H1 (cell line): ENCODE measurements at regions not wholly inside any gene's neighbourhood (a gene's known extent, or its start where the extent isn't known, plus 50 kb on each side); places are given as distances from the start of the nearest gene placed in this dataset.

Source experiments
- CTCF ChIA-PET: fragments of 300-600 bp; sonication (Branson Sonifier 250); formaldehyde crosslinking; loops from one replicate; lab custom pipeline; 2021; ENCODE audit not compliant: partially characterized antibody; lab: Charles Lee
- POLR2A ChIA-PET: fragments of 300-600 bp; sonication (Branson Sonifier 250); formaldehyde crosslinking; loops from one replicate; lab custom pipeline; 2021; ENCODE audit warnings: inconsistent platforms; ENCODE audit not compliant: partially characterized antibody; lab: Charles Lee
- DNase-seq, 2 experiments: peaks; one replicate each; pipeline versions ENCODE4 v3.0.0 to v3.0.0-alpha.2; 2010 to 2022; ENCODE audit warnings: low spot score in 2 of 2, low read depth in 1 of 2, mixed read lengths in 1 of 2
- FAIRE-seq: peaks from 2 replicates; lab custom pipeline; 2011; peaks lifted over from hg19 to GRCh38; lab: Jason Lieb, UNC
- H2AFZ ChIP-seq: 2 replicates; pipeline ENCODE4 v1.8.1; 2012; ENCODE audit warnings: low read length, inconsistent platforms
- H2AK5ac ChIP-seq: 2 replicates; pipeline ENCODE4 v1.6.1; 2013; ENCODE audit warnings: low read depth, low read length
- H2BK120ac ChIP-seq: replicated peaks from 2 replicates; pipeline ENCODE3; 2013; ENCODE audit warnings: low read depth, low read length, inconsistent platforms
- H2BK12ac ChIP-seq: 2 replicates; pipeline ENCODE4 v1.6.1; 2013; ENCODE audit warnings: low read depth, low read length
- H2BK15ac ChIP-seq: 2 replicates; pipeline ENCODE4 v1.6.1; 2013; ENCODE audit warnings: low read length
- H2BK20ac ChIP-seq: 2 replicates; pipeline ENCODE4 v1.6.1; 2013; ENCODE audit warnings: low read length
- H2BK5ac ChIP-seq: 2 replicates; pipeline ENCODE4 v1.6.1; 2013; ENCODE audit warnings: low read depth, low read length
- H3K14ac ChIP-seq: 2 replicates; pipeline ENCODE4 v1.6.1; 2013; ENCODE audit warnings: inconsistent platforms; ENCODE audit not compliant: insufficient read length
- H3K18ac ChIP-seq: 2 replicates; pipeline ENCODE4 v1.6.1; 2013; ENCODE audit warnings: low read length; ENCODE audit errors: extremely low read depth
- H3K23ac ChIP-seq: 2 replicates; pipeline ENCODE4 v1.6.1; 2013; ENCODE audit warnings: inconsistent platforms; ENCODE audit not compliant: insufficient read length
- H3K23me2 ChIP-seq: 2 replicates; pipeline ENCODE4 v1.6.1; 2013; ENCODE audit warnings: low read depth, low read length
- H3K27ac ChIP-seq: 2 replicates; pipeline ENCODE4 v1.6.1; 2011; ENCODE audit warnings: low read depth, low read length, inconsistent platforms
- H3K27me3 ChIP-seq, 4 experiments: replicated peaks in 1 of 4; 1 replicate in 1 of 4; 2 replicates in 3 of 4; pipeline versions ENCODE4 v1.6.1 to v1.8.1; 2011 to 2013; ENCODE audit warnings: low read length in 3 of 4, mild to moderate bottlenecking in 3 of 4, inconsistent platforms in 2 of 4, mixed read lengths in 2 of 4, moderate library complexity in 1 of 4; ENCODE audit not compliant: control insufficient read depth in 3 of 4, insufficient read depth in 3 of 4; ENCODE audit errors: extremely low read depth in 1 of 4
- H3K36me3 ChIP-seq, 4 experiments: 2 replicates each; pipeline versions ENCODE4 v1.6.1 to v1.8.1; 2011 to 2013; ENCODE audit warnings: mild to moderate bottlenecking in 4 of 4, low read length in 3 of 4, moderate library complexity in 2 of 4, control low read depth in 1 of 4, inconsistent platforms in 1 of 4; ENCODE audit not compliant: insufficient read depth in 4 of 4, control insufficient read depth in 2 of 4
- H3K4ac ChIP-seq: replicated peaks from 2 replicates; pipeline ENCODE3; 2013; ENCODE audit warnings: low read length, low read depth, mixed read lengths, inconsistent platforms; ENCODE audit not compliant: insufficient read length
- H3K4me1 ChIP-seq, 4 experiments: replicated peaks in 1 of 4; 1 replicate in 1 of 4; 2 replicates in 3 of 4; pipeline versions ENCODE4 v1.6.1 to v1.8.1; 2011 to 2013; ENCODE audit warnings: low read length in 3 of 4, inconsistent platforms in 2 of 4, mixed read lengths in 1 of 4; ENCODE audit not compliant: insufficient read depth in 4 of 4, control insufficient read depth in 3 of 4
- H3K4me2 ChIP-seq, 2 experiments: 2 replicates each; pipeline versions ENCODE4 v1.6.1 to v1.8.1; 2011 to 2013; ENCODE audit warnings: low read depth in 2 of 2, low read length in 2 of 2, control low read depth in 1 of 2, inconsistent platforms in 1 of 2, mild to moderate bottlenecking in 1 of 2; ENCODE audit not compliant: insufficient read depth in 1 of 2
- H3K4me3 ChIP-seq, 4 experiments: fragments of 200-600, 300-600 bp in 1 of 4; sonication (generic), shearing (Covaris generic), sonication (Bioruptor Twin) in 1 of 4; 2 replicates each; pipeline versions ENCODE4 v1.5.1 to v1.8.1; 2011 to 2016; ENCODE audit warnings: low read length in 4 of 4, low read depth in 3 of 4, control low read depth in 2 of 4, inconsistent platforms in 2 of 4, mild to moderate bottlenecking in 2 of 4, mixed read lengths in 1 of 4, moderate library complexity in 1 of 4; ENCODE audit not compliant: insufficient read depth in 2 of 4; ENCODE audit errors: extremely low read depth in 1 of 4
- H3K56ac ChIP-seq: replicated peaks from 2 replicates; pipeline ENCODE3; 2013; ENCODE audit warnings: low read depth, mild to moderate bottlenecking, mixed read lengths, low read length, inconsistent platforms; ENCODE audit not compliant: insufficient read length
- H3K79me1 ChIP-seq: 2 replicates; pipeline ENCODE4 v1.6.1; 2013; ENCODE audit warnings: low read depth, low read length, control low read depth
- H3K79me2 ChIP-seq, 2 experiments: 2 replicates each; pipeline versions ENCODE4 v1.6.1 to v1.8.1; 2012 to 2013; ENCODE audit warnings: low read length in 2 of 2, mild to moderate bottlenecking in 2 of 2, inconsistent platforms in 1 of 2; ENCODE audit not compliant: insufficient read depth in 2 of 2, control insufficient read depth in 1 of 2
- H3K9ac ChIP-seq, 4 experiments: replicated peaks in 1 of 4; 1 replicate in 1 of 4; 2 replicates in 3 of 4; pipeline versions ENCODE4 v1.6.1 to v1.8.1; 2011 to 2013; ENCODE audit warnings: low read depth in 3 of 4, low read length in 3 of 4, control low read depth in 2 of 4, mild to moderate bottlenecking in 2 of 4, moderate library complexity in 2 of 4, inconsistent platforms in 1 of 4; ENCODE audit errors: extremely low read depth in 1 of 4
- H3K9me3 ChIP-seq, 2 experiments: 2 replicates each; pipeline versions ENCODE4 v1.6.1 to v1.8.1; 2012 to 2013; ENCODE audit warnings: mild to moderate bottlenecking in 2 of 2, moderate library complexity in 2 of 2, control low read depth in 1 of 2, inconsistent platforms in 1 of 2, low read depth in 1 of 2, low read length in 1 of 2, mixed read lengths in 1 of 2; ENCODE audit not compliant: insufficient read depth in 2 of 2
- H4K20me1 ChIP-seq, 2 experiments: replicated peaks in 1 of 2; 2 replicates each; pipeline versions ENCODE3 to v1.8.1; 2011 to 2013; ENCODE audit warnings: inconsistent platforms in 2 of 2, low read length in 2 of 2, mild to moderate bottlenecking in 1 of 2; ENCODE audit not compliant: insufficient read depth in 2 of 2, control insufficient read depth in 1 of 2
- H4K5ac ChIP-seq: 2 replicates; pipeline ENCODE4 v1.6.1; 2013; ENCODE audit warnings: low read length, low read depth, mixed read lengths, inconsistent platforms; ENCODE audit not compliant: insufficient read length
- H4K8ac ChIP-seq: 2 replicates; pipeline ENCODE4 v1.8.0; 2013; ENCODE audit warnings: mild to moderate bottlenecking, moderate library complexity, low read length, inconsistent platforms; ENCODE audit not compliant: insufficient read depth; ENCODE audit errors: extremely low read depth
- H4K91ac ChIP-seq: replicated peaks from 2 replicates; pipeline ENCODE3; 2013; ENCODE audit warnings: low read length, mixed read lengths, inconsistent platforms; ENCODE audit not compliant: insufficient read length
- CBX8 ChIP-seq: fragments of 300-800, 300-1000 bp; sonication (generic); IDR thresholded peaks from 2 replicates; pipeline ENCODE4 v1.7.1; 2016; ENCODE audit warnings: low read depth, low read length, borderline replicate concordance
- CHD1 ChIP-seq: IDR thresholded peaks from 2 replicates; pipeline ENCODE4 v1.6.1; 2012; ENCODE audit warnings: low read depth, low read length, improper control_type of control experiment
- CREB1 ChIP-seq: IDR thresholded peaks from 2 replicates; pipeline ENCODE4 v1.6.1; 2012; ENCODE audit warnings: inconsistent platforms
- JUND ChIP-seq: IDR thresholded peaks from 2 replicates; pipeline ENCODE4 v1.6.1; 2011; ENCODE audit warnings: mild to moderate bottlenecking, improper control_type of control experiment, low read length
- KDM4A ChIP-seq: IDR thresholded peaks from one replicate; pipeline ENCODE4 v1.7.1; 2012; ENCODE audit warnings: low read depth, mild to moderate bottlenecking, moderate library complexity, low read length, inconsistent platforms; ENCODE audit not compliant: severe bottlenecking
- MAX ChIP-seq: IDR thresholded peaks from 2 replicates; pipeline ENCODE4 v1.6.1; 2012; ENCODE audit warnings: inconsistent platforms
- POU5F1 ChIP-seq: IDR thresholded peaks from 2 replicates; pipeline ENCODE4 v1.6.1; 2011; ENCODE audit warnings: low read depth, mild to moderate bottlenecking, low read length, moderate library complexity
- SIRT6 ChIP-seq: IDR thresholded peaks from one replicate; pipeline ENCODE4 v1.7.1; 2012; ENCODE audit warnings: low read length, inconsistent platforms
- SIX5 ChIP-seq: IDR thresholded peaks from 2 replicates; pipeline ENCODE4 v1.6.1; 2011; ENCODE audit warnings: mild to moderate bottlenecking, low read depth, low read length
- SP2 ChIP-seq: IDR thresholded peaks from 2 replicates; pipeline ENCODE4 v1.6.1; 2012; ENCODE audit warnings: mild to moderate bottlenecking, low read length, inconsistent platforms
- TCF12 ChIP-seq: IDR thresholded peaks from 2 replicates; pipeline ENCODE4 v1.6.1; 2011; ENCODE audit warnings: low read depth, mild to moderate bottlenecking, low read length
- TEAD4 ChIP-seq: IDR thresholded peaks from 2 replicates; pipeline ENCODE4 v1.6.1; 2012; ENCODE audit warnings: low read depth, low read length, inconsistent platforms, mixed read lengths

DNA sequence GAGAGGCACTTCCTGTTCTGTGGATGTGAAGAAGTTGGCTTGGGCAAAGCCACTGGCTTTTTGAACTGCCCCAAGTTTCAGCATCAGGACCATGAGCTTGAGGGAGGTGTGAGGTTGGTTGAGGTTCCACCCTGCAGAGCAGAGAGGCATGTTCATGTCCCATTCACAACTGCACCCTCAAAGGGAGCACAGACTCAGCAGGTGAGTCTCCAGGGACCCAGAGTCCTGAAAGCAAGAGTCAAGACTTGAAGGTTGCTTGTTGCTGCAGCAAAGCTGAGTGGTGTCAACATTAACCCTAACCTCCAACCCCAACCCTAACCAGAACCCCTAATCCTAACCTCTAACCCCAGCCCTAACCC lies 556.3 kb downstream of the BRD1 start:
- H3K36me3 ChIP-seq: no peaks in the 10 kb centered on the region
- H2BK15ac ChIP-seq: peak overlapping the region; percentile 90
- ChIA-PET POLR2A (no interaction called here), CTCF (no interaction called here)
- H3K18ac ChIP-seq: peak overlapping the region; percentile 65
- peak overlapping the region; percentile 56; the same call in 1 of the 2 replicates for H2AK5ac ChIP-seq
- no peak overlapping the region for H3K14ac ChIP-seq
- no peak overlapping the region for H4K8ac ChIP-seq
- no peak overlapping the region for H4K5ac ChIP-seq
- H3K23me2 ChIP-seq: peaks cover 5% of the 10 kb centered on the region; the same call in 1 of the 2 replicates
- H3K27me3 ChIP-seq: peaks cover 1 to 21% (median 16%) of the 10 kb centered on the region in 4 experiments; a peak in 6 of 7 replicates
- H3K27ac ChIP-seq: no peak overlapping the region
- no peak overlapping the region for H3K23ac ChIP-seq
- H3K4me2 ChIP-seq: no peak overlapping the region
- no peaks in the 10 kb centered on the region for H3K79me2 ChIP-seq
- H4K20me1 ChIP-seq: no peaks in the 10 kb centered on the region
- TF ChIP-seq POU5F1 (no peak), CBX8 (no peak), SP2 (no peak), JUND (no peak), CREB1 (no peak), MAX (no peak), TCF12 (no peak), TEAD4 (no peak), KDM4A (no peak), SIX5 (no peak), SIRT6 (no peak), CHD1 (no peak)
- H4K91ac ChIP-seq: peak overlapping the region; percentile 50
- H2BK120ac ChIP-seq: peak overlapping the region; percentile 4
- peak overlapping the region; percentile 98; the same call in 1 of the 2 replicates for H2BK5ac ChIP-seq
- no peak overlapping the region for H2AFZ ChIP-seq
- FAIRE-seq (no peak), DNase-seq (no peak)
- H3K9ac ChIP-seq: no peak overlapping the region
- no peak overlapping the region for H3K4ac ChIP-seq
- no peaks in the 10 kb centered on the region for H3K9me3 ChIP-seq
- peak overlapping the region; percentile 100 for H2BK20ac ChIP-seq
- H3K79me1 ChIP-seq: no peaks in the 10 kb centered on the region
- H3K4me3 ChIP-seq: no peak overlapping the region
- no peak overlapping the region for H3K56ac ChIP-seq
- peaks cover 7 to 25% (median 17%) of the 10 kb centered on the region in 4 experiments for H3K4me1 ChIP-seq
- H2BK12ac ChIP-seq: peak overlapping the region; percentile 86; the same call in 1 of the 2 replicates
